ENCODE measurements at regions not wholly inside any gene's neighbourhood (a gene's known extent, or its start where the extent isn't known, plus 50 kb on each side); places are given as distances from the start of the nearest gene placed in this dataset.

GRCh38 chr1:72365693-72366092 is 83.4 kb upstream of the NEGR1 start:
- no peak overlapping the region for H3K4me2 ChIP-seq (replicated peaks; ENCODE audit: extremely low read depth, low read length, poor library complexity, severe bottlenecking)
- no peak overlapping the region for H3K4me3 Mint-ChIP-seq
- no peak overlapping the region for H3K27ac Mint-ChIP-seq
- no peaks in the 10 kb centered on the region for H3K27me3 ChIP-seq (ENCODE audit: control insufficient read depth in 2 of 2, insufficient read depth in 2 of 2, low read length in 2 of 2)
- H3K79me2 ChIP-seq (ENCODE audit: insufficient read depth, low read length): no peaks in the 10 kb centered on the region
- H3K36me3 ChIP-seq (replicated peaks in 1 of 2; ENCODE audit: control insufficient read depth in 1 of 2, insufficient read depth in 2 of 2, low read length in 2 of 2): no peaks in the 10 kb centered on the region
- H3K36me3 Mint-ChIP-seq: peaks cover 3 to 5% of the 10 kb centered on the region in 2 donors
- WGBS (ENCODE audit: insufficient coverage): no CpG with 5 or more reads among the region's 3 CpGs
- H3K4me3 ChIP-seq (replicated peaks in 1 of 3; ENCODE audit: low read depth in 2 of 3, low read length in 3 of 3): no peak overlapping the region
- no peaks in the 10 kb centered on the region for H3K27me3 Mint-ChIP-seq (ENCODE audit: low read depth in 3 of 3)
- H3K4me1 ChIP-seq (ENCODE audit: control insufficient read depth in 1 of 2, insufficient read depth in 2 of 2, low read length in 2 of 2): peaks cover 9 to 13% of the 10 kb centered on the region in 2 donors
- intact Hi-C loops (cut with micrococcal nuclease): no loop called here
- DNase-seq: no peak
- peaks cover 0 to 4% (median 0%) of the 10 kb centered on the region in 7 donors for H3K9me3 Mint-ChIP-seq
- H3K27ac ChIP-seq (ENCODE audit: low read depth in 1 of 2, low read length in 2 of 2): no peak overlapping the region
- H2AFZ ChIP-seq (ENCODE audit: insufficient read depth, low read depth, low read length, poor library complexity, severe bottlenecking): no peak overlapping the region
- H3K9ac ChIP-seq (ENCODE audit: insufficient read depth, low read length, poor library complexity, severe bottlenecking): no peak overlapping the region
- TF ChIP-seq CTCF (IDR thresholded peaks at IDR 0.05): no peak
- H4K20me1 ChIP-seq (ENCODE audit: insufficient read depth, low read length): no peaks in the 10 kb centered on the region
- H3K4me1 Mint-ChIP-seq: peaks cover 22% of the 10 kb centered on the region
- H3K9me3 ChIP-seq (replicated peaks in 1 of 2; ENCODE audit: control insufficient read depth in 1 of 2, insufficient read depth in 1 of 2, low read length in 2 of 2): no peaks in the 10 kb centered on the region

GRCh38 chr1:72362538-72362937 is 80.2 kb upstream of the NEGR1 start:
- no peak overlapping the region for H3K4me2 ChIP-seq (replicated peaks; ENCODE audit: extremely low read depth, low read length, poor library complexity, severe bottlenecking)
- intact Hi-C loops (cut with micrococcal nuclease): no loop called here
- H3K27me3 ChIP-seq (ENCODE audit: control insufficient read depth in 2 of 2, insufficient read depth in 2 of 2, low read length in 2 of 2): no peaks in the 10 kb centered on the region
- H3K9me3 ChIP-seq (replicated peaks in 1 of 2; ENCODE audit: control insufficient read depth in 1 of 2, insufficient read depth in 1 of 2, low read length in 2 of 2): no peaks in the 10 kb centered on the region
- no CpG with 5 or more reads among the region's 1 CpG for WGBS (ENCODE audit: insufficient coverage)
- Mint-ChIP-seq H3K4me1 (peaks cover 15% of the 10 kb centered on the region), H3K4me3 (no peak overlapping the region), H3K27ac (no peak overlapping the region), H3K36me3 (no peaks in the 10 kb centered on the region), H3K9me3 (peaks cover 0 to 3% (median 2%) of the 10 kb centered on the region in 7 donors), H3K27me3 (ENCODE audit: low read depth in 3 of 3) (peaks cover 0 to 2% (median 0%) of the 10 kb centered on the region in 3 donors)
- TF ChIP-seq CTCF (IDR thresholded peaks at IDR 0.05): no peak
- DNase-seq: no peak
- no peak overlapping the region for H3K27ac ChIP-seq (ENCODE audit: low read depth in 1 of 2, low read length in 2 of 2)
- H3K36me3 ChIP-seq (replicated peaks in 1 of 2; ENCODE audit: control insufficient read depth in 1 of 2, insufficient read depth in 2 of 2, low read length in 2 of 2): no peaks in the 10 kb centered on the region
- no peaks in the 10 kb centered on the region for H4K20me1 ChIP-seq (ENCODE audit: insufficient read depth, low read length)
- no peak overlapping the region for H3K4me3 ChIP-seq (replicated peaks in 1 of 3; ENCODE audit: low read depth in 2 of 3, low read length in 3 of 3)
- no peaks in the 10 kb centered on the region for H3K79me2 ChIP-seq (ENCODE audit: insufficient read depth, low read length)
- H3K9ac ChIP-seq (ENCODE audit: insufficient read depth, low read length, poor library complexity, severe bottlenecking): no peak overlapping the region
- H3K4me1 ChIP-seq (ENCODE audit: control insufficient read depth in 1 of 2, insufficient read depth in 2 of 2, low read length in 2 of 2): peaks cover 9 to 14% of the 10 kb centered on the region in 2 donors
- no peak overlapping the region for H2AFZ ChIP-seq (ENCODE audit: insufficient read depth, low read depth, low read length, poor library complexity, severe bottlenecking)
